HCEC 1CT (cell line): ENCODE measurements at regions not wholly inside any gene's neighbourhood (a gene's known extent, or its start where the extent isn't known, plus 50 kb on each side); places are given as distances from the start of the nearest gene placed in this dataset.

ENCODE experiments used
- DNase-seq: peaks from one replicate; pipeline ENCODE4 v3.0.0-alpha.2; 2017

DNA sequence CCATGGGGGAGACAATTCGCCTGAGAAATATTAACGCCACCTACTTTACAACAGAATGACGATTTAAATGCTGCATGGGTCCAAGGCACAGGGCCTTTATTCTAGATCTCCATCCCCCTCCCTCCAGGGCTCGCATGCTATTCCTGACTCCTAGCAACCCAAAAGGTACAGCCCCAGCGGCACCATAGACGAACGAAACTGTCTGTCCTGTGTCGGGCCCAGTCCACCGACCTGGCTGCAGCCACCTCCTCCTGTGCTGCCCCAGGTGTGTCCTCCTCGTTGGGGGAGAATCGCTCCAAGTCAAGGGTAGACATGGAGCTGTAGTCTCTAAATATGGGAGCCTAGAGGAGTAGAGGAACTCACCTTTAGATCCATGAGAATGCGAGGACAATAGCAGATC is 196.5 kb downstream of the TOMM20 start:
- no peak for DNase-seq

DNA sequence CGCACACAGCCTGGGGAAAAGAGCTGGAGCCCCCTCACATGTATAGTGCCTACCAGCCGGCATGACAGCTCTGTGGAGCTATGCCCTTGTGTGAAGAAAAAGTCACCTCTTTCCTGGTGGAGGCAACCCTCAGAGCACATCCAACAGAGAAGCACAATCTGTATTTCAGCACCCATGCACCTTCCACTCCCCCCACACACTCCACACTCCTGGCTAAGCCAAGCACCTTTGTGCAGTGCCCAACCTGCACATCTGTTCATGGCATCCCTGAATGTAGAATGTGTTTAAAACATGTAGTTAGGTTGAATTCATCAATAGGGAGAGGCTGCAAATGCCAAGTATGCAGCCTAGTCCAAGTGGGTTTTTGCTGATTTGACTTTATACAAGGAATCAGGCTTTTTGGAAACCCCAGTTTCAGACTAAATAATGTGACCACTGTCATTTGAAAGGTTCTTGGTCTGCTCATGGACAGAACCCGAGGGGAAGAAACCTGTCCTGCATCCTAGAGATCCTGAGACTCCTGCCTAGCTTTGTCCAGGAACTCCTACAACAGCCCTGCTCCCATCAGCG is 197.1 kb downstream of the TOMM20 start:
- DNase-seq = no peak

DNA sequence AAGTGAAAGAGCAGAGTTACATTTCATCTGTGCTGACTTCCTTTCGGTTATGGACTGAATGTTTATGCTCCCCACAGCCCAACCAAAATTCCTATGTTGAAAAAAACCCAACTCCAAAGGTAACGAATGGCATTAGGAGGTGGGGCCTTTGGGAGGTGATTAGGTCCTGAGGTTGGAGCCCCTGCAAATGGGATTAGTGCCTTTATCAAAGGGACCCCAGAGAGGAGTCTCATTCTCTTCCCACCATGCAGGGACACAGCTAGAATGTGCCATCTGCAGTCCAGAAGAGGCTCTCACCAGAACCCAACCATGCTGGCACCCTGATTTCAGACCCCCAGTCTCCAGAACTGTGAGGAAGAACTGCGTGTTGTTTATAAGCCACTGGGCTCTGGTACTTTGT is 199.3 kb downstream of the TOMM20 start:
- no peak for DNase-seq

DNA sequence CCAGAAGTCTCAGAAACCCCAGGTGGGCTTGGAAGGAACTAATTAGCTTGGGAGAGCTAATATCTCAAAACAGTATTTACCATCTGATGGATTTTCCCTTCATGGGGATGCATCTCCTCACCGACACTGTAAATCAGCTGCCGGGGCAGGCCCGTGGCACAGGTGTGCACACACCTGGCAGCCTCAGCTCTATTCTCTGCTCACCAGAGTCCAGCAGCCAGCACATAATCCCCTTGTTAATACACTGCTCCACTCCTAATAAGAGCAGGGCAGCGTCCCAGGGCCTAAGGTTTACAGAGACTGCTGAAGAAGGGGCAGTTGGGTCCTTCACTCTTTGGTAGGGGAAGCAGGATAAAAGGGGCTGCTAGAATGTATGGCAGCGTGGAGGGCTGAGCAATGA is 200.0 kb downstream of the TOMM20 start:
- DNase-seq = no peak

DNA sequence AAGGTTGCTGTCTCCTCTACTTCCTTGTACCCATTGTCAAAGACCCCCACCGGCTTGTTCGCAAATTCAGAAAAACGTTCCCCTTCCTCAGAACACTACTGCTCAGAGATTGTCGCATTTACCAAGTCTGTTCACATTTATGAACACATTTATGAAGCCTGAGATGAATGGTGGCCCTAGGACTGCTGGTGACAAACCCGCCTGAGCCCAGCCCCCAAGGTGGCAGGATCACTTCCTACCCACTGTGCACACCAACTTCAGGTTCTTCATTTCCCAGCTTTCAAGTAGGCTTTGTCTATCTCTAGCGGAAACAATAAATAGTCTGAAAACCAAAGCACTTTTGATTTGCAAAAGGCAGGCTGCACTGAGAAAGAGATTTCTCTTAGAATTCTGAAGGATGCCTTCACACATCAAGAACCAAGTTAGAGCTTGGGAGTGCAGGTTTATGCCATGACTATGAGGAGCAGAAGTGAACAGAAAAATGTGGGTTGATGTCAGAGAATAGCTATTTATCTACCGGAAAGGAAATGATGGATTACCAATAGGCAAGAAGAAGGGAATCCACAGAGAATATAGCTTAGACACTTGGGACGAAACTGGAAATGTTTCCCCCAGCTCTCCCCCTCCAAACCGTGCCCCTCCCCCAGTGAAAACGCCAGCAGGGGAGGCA is 200.5 kb downstream of the TOMM20 start:
- DNase-seq = peak; percentile 9

DNA sequence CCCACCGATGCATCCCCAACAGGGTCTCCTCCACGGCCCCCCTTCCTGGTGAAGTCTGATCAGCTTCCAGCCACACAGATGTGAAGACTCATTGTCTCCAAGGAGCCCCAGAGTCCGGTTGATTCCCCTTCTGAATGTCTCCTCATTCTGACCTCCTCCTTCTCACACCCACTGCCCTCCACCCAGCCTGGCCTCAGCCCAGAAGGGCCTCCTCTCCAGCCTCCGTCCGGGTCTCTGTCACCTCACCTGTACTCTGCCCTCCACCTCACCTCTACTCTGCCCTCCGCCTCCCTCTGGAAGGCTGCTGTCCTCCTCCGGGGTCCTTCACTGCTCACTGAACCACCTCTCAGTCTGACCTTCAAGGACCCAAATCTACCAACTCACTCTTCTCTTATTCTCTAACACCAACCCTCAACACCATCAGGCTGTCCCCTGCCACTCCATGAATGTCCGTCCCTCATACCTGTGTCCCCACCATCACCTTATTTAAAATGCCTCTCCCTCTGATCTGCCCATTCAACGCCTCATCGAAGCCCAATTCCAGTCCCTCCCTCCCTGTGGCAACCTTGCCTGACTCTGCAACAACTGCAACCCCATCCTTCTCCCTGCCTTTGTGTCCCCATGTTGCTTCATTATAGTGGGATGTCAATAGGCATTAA is 201.2 kb downstream of the TOMM20 start:
- DNase-seq = no peak

DNA sequence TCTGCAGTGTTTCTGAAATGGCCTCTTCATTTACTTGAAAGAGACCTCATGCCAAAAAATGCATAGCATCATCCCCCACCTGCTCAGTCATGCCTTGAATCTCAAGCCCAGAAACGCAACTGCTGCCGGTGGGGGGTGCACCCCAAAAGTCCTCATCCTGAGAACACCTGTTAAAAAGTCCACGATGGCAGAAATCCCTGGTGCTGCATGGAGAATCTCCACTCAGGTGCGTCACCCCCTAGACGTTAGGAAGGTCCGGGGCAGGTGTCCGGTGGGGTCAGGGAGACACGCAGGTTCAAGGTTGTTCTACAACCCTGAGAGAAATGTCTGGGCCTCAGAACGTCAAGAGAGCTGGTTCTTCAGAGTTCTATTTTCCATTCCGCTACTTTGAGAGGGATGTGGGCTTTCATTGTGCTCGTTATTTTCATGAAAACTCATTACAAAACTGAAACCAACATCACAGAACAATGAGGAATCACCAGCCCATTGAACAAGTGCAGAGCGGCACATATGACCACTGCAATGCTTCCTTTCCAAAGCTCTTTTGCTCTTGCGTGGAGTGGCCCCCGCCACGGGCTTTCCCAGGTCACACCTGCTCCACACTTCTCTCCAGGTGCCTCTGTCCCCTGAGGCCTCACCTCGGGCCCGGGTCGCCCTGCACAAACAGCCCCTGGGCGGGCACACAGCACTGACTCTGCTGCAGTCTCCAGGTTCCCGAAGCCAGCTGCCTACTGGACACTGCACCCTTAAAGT is 201.9 kb downstream of the TOMM20 start:
- no peak for DNase-seq

DNA sequence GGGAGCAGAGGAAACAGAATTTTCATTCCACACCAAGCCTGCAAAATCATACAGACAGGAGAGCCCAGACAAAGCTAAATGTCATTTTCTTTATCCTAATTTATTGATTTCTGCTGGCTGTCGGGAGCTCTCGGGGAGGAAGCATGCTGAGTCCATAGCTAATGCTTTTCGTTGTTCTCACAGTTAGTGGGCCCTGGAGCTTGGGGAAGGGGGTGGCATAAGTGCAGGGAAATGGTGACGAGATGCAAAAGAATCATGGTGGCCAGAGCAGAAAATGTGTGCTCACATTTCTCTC is 202.4 kb downstream of the TOMM20 start:
- DNase-seq = no peak

DNA sequence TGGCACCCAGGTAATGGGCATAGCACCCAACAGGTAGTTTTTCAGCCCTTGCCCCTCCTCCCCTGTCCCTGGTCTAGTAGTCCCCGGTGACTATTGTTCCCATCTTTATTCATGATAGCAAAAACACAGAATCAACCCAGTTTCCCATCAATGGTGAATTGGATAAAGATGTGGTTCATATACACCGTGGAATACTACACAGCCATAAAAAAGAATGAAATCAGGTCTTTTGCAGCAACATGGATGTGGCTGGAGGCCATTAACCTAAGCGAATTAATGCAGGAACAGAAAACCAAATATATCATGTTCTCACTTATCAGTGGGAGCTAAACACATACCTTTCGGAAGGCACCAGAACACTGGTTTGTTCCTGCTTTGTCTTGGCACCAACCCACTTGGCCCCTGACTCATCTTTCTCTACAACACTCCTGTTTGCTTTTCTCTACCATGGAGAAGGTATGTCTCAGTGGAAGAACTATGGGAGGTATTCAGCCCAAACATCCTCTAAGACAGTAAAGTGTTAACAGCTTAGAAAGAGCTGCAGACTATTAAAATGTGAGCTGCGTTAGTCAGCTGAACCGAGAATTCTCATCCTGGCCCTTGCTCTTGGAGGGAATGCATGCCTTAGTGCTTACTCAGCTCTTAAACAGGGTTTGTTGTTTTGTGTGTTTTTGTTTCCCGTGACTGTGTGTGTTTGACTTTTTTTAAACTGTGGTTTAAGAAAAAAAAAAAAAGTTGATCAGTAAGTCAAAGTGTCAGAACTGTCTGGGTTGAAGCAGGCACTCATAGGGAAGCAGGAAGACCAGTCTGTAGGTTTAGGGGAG is 203.0 kb downstream of the TOMM20 start:
- peak; percentile 99 for DNase-seq

DNA sequence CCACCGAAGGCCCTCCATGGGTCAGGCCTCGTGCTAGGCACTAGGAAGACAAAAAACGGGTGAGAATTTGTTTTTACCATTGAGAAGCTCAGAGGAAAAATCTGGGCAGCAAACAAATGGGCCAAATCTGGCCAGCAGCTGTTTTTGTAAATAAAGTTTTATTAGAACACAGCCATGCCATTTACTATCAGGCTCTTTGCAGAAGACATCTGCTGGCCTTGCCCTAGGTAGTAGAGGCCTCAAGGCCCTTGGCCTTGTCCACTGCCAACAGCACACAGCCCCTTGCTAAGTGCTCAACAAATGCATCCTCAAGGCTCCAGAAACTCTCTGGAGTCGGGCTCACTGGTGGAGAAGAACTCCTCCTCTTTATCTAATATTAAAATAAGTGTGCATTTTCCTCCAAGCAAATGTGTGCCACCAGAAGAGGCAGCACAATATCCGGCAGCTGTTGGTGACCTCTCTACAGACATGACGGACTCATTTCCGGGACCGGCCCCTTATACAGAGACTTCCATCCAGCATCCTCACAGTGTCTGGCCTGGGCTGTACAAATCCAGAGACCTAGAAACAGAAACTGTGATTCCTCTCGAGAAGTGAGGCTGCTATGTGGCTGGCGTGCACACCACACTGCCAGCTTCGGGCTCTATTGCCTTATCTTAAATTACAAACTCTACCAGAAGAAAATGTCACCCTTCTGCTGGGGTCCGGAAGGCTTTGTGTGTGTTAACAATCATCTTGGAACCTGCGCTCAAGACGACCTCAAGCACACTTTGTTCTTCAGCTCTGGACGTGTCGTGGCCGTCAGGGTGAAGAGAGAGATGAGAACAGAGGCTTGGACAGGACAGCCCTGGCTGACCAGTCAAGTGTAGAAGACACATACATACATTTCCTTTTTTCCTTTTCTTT is 203.9 kb downstream of the TOMM20 start:
- no peak for DNase-seq

DNA sequence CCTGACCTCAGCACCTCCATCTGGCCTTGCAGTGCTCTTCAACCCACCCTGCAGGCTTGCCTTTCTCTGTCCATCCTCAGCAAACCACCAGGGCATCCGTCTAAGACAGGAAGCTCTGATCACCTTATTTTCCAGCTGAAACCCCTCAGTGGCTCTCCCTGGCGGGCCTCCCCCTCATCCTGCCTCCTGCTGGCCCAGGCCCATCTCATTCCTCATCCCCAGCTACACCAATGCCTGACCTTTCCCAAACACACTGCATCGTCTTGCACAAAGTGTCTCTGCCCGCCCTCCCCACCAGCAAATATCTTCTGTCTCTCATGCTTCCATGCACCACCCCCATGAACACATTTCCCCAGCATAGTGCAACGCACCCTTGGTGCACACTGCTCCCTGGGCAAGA is 205.0 kb downstream of the TOMM20 start:
- DNase-seq = no peak

DNA sequence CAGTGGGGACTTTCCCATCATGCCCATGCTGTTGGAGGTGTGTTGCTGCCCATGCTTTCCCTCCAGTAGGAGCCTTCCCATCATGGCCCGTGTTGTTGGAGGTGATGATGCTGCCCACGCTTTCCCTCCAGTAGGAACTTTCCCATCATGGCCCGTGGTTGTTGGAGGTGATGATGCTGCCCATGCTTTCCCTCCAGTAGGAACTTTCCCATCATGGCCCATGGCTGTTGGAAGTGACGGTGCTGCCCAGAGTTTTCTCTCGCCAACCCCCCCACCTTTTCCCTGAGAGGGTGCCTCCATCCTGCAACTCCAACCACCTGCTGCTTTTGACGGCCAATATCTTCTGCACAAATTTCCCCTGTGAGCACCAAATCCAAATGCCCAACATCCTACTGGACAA is 205.7 kb downstream of the TOMM20 start:
- DNase-seq = no peak

DNA sequence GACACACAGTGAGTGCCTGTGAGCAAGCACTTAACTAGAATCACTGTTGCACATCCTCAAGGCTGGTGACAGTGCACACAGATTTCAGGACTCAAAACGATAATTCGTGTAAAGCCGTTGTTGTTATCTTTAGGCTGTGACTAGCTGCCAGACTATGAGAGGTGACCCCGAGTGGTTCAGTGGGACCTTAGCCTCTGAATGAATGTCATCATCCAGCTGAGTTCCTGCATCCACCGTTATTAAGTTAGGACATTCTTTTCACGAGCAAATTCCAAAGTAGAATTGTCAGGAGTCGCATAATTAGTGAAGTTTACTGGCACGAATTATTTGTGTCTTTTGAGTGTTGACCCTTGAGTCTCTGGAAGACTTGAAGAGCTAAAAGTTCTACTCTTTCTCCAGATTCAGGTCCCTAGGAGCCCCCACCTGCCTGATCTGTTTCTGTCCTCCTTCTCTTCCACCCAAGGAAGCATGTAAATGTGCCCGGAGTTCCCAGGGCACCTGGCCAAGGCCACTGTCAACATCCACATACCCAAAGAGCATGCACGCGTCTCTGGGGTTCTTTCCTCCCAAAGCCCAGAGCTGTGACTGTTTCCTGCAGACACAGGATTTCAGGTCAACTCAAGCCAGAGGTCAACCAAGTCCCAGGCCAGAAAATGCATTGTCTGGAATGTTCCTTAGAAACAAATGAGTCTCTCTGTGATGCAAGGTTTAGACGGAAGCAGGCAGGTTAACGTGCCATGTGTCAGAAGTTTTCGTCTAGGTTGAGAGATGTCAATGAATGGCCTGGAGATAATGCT is 207.2 kb downstream of the TOMM20 start:
- no peak for DNase-seq

DNA sequence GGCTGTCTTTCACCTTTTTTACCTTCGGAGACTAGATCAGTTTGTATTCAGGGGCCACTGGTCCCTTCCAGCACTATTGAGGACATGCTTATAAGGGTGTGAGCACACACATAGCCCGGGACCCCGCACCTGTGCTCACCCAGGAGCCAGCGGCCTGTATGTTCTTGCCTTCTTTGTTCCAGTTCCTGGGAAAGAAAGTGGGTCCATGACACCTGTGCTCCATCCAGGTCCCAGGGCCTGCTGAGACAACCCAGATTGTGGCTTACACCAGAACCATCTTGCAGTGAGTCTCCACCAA is 207.8 kb downstream of the TOMM20 start:
- no peak for DNase-seq

DNA sequence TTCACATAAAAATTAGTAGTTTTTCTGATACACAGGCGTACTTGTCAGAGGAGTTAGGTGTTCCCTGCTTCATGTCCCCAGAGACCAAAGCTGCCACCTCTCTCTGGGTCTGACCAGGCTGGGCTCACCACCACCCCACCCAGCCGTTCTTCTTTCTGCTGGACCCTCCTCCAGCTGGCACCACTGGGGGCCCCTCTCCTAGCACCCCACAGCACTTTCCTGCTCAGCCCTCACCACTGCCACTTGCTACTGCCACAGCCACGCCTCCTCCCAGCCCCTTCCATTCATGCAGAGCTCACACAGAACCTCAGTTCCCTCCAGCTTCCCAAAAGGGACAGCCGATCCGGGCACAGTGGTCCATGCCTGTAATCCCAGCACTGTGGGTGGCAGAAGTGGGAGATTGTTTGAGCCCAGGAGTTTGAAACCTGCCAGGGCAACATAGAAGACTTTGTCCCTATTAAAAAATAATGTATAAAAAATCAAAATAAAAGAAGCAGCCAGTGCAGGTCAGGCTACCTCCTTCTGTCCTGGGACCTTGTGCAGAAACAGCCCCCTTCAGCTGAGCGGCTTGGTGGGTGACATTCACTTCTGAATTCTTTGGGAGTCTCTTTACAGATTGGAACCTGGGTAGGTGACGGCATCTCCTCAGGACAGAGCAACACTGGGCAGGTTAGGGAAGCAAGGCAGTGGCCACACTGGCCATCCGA is 208.3 kb downstream of the TOMM20 start:
- DNase-seq = no peak

DNA sequence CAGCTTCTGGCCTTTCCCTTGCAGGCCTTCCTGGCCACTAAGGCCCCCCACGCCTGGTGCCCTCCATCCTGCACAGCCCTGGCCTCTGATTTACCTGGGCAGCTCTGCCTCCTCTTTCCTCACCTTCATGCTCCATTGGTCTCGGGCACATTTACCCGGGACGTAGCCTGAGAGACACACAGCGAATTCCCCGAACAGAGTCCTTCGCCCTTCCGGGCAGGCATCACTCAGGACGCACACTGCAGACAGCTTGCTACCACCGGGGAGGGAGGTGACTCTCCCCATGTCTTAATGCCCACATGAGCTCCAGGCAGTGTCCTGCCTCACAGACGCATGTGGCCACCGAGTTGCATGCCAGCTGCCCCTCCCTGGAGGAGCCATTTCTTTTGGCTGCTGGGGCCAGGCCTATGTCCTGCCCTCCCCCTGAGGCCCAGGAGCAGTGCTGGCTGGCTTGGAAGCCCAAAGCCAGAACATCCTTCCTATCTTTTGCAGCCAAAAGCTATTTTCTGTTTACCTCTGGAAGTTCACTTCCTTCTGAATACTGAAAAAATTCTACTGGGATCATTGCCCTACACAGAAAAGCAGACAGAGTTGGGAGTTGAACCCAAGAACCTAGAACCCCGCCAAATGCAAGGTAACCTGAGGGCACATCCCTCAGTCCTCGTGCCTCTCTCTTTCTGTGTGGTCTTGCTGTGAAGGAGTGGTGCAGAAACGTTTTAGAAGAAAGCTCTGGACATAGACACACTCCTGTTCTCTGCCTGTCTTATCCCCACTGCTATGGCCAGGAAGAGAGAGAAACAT is 209.5 kb downstream of the TOMM20 start:
- DNase-seq = no peak

DNA sequence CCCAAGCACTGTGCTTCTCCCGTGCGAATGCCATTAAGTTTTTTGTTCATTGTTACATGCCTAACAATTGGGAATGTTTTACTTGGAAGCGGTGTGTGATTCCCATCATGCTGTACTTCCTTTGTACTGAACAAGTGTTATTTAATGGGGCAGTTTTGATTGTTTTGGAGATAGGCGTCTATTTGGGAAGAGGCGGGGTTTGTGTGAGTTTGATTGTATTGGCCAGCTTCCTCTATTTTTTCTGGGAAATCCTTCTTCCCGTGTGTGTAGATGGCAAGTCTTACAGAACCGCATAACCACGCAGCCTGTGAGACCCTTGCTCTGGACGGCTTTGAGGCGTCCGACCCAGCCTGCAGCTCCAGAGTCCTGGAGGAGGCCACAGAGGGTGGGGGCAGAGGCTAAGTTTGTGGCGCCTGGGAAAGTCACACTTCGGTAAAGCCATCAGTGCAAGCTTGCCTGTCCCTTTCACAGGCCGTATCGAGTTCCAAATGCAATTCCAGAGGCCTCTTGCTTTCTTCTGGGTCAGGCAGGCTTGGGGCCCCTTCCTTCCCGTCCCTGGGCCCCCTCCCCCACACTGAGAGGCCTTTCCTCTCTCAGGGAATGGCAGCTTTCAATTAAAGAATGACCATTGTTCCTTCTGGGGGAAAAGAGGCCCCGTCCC is 210.3 kb downstream of the TOMM20 start:
- DNase-seq = no peak

DNA sequence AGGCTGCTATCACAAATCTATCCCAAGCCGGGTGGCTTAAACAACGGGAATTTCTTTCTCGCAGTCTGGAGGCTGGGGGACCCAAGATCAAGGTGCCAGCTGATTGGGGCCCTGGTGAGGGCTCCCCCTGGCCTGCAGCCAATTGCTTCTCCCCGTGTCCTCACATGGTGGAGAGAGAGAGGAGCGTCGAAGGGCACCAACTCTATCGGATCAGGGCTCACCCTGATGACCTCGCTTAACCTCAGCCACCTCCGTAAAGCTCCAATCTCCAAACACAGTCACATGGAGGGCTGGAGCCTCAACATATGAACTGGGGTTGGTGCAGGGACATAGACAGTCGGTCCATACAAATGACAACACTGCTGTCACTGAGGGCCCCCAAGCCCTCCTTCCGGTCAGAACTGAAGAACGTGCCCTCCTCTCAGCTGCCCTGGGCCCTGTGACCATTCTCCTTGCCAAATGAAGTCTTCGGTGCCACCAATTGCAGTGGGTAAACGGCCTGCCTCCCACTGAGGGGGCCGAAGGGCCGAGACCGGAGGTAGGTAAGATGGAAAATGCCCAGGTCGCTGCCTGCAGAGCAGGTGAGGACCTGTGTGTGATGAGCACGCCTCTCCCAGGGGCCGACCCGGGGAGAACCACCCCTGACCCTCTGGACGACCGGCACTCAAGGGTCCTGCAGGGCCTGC is 211.0 kb downstream of the TOMM20 start:
- DNase-seq = no peak

DNA sequence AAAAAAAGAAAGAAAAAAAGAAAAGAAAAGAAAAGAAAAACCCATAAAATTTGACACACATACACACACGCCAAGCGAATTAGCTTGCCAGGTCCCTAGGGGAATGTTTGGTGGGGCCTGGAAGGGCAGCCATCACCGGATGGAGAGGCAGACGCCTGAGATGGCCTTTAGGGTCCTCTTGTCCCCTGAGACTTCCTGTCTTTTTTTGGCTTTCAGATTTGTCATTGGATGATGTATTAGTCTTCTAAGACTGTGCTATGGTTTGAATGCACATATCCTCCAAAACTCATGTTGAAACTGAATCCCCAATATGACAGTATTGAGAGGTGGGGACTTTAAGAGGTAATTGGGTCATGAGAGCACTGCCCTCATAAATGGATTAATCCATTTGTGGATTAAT is 211.8 kb downstream of the TOMM20 start:
- DNase-seq = no peak
